ENCODE measurements at regions not wholly inside any gene's neighbourhood (a gene's known extent, or its start where the extent isn't known, plus 50 kb on each side); places are given as distances from the start of the nearest gene placed in this dataset.
"Not testable (repeated sequence)": the region's sequence is repeated elsewhere in the genome, so short reads cannot be mapped to it uniquely, and the experiment has no call there.

DNA sequence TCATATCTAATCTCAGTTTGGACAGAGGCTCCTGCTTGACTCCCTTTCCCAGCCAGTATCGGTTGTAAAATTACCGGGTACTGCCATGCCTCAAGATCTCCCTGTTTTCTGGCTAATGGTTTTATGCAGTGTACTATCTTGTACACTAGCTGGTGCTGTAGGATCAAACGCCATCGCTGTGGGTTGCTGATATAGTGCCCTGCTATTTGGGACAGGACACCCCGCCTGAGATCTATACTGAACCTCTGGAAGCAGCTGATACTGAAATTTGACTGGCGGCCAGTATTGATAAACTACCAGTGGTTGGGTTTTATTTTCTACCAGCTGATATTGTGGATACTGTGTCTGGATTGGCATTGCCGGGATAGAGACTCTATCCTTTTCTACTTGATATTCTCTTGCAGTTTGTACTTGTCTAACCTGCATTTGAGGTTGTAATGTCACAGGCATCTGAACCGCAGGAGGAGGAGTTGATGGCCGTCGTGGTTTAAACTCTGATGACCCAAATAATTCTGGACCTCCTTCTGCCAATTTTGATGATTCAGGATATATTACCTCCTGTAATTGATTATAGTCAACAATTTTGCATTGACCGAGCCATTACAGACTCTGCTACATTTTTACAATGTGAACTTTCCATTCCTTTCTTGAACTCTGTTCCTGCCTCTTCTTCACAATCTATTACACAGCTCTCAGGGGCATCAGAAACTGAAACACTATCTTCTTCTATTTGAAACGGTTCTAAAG, 112.5 kb upstream of the LARP1 start:
- H3K36me3 ChIP-seq = no peaks in the 10 kb centered on the region
- WGBS, 2 donors = 38 to 56% methylated on average over 12 of the region's 12 CpGs
- H3K27ac ChIP-seq = no peak overlapping the region
- H3K9me3 ChIP-seq = peaks cover 0 to 4% (median 0%) of the 10 kb centered on the region in 3 donors
- peaks cover 4 to 11% (median 8%) of the 10 kb centered on the region in 3 donors for H3K4me1 ChIP-seq
- peaks cover 0 to 11% (median 0%) of the 10 kb centered on the region in 4 donors for H3K27me3 ChIP-seq
- TF ChIP-seq, protein P1, sequence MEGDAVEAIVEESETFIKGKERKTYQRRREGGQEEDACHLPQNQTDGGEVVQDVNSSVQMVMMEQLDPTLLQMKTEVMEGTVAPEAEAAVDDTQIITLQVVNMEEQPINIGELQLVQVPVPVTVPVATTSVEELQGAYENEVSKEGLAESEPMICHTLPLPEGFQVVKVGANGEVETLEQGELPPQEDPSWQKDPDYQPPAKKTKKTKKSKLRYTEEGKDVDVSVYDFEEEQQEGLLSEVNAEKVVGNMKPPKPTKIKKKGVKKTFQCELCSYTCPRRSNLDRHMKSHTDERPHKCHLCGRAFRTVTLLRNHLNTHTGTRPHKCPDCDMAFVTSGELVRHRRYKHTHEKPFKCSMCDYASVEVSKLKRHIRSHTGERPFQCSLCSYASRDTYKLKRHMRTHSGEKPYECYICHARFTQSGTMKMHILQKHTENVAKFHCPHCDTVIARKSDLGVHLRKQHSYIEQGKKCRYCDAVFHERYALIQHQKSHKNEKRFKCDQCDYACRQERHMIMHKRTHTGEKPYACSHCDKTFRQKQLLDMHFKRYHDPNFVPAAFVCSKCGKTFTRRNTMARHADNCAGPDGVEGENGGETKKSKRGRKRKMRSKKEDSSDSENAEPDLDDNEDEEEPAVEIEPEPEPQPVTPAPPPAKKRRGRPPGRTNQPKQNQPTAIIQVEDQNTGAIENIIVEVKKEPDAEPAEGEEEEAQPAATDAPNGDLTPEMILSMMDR (IDR thresholded peaks at IDR 0.05) = peak in 5 of 6 experiments; percentile 17 to 77 (median 36)
- TF ChIP-seq POLR2A (IDR thresholded peaks at IDR 0.05) = no peak
- no peak for DNase-seq
- H3K4me3 ChIP-seq = no peak overlapping the region
- intact Hi-C loops (cut with DNase I) = no loop called here

DNA sequence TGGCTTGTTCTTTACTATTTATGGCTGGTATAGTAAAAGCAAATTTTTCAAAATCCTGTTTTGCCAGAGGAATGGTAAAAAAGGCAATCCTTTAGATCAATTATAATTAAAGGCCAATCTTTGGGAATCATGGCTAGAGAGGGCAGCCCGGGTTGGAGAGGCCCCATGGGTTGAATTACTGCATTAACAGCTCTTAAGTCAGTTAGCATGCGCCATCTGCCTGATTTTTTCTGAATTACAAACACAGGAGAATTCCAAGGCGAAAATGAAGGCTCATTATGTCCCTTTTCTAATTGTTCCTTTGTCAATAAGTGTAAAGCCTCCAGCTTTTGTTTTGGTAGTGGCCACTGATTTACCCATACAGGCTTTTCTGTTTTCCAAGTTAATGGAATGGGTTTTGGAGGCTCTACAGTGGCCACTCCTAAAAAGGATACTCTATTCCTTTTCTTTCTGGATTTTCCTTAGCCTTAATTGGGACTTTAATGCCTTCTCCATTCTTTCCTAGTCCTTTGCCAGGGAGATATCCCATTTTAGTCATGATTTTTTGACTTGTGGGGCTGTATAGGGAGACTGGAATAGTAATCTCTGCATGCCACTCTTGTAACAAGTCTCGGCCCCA, 114.9 kb upstream of the LARP1 start:
- H3K27me3 ChIP-seq; H3K36me3 ChIP-seq; intact Hi-C loops (cut with DNase I); H3K4me3 ChIP-seq; H3K9me3 ChIP-seq; DNase-seq; H3K27ac ChIP-seq; H3K4me1 ChIP-seq: not testable (repeated sequence)
- WGBS, 2 donors = 14 to 42% methylated on average over 3 to 4 of the region's 4 CpGs
- TF ChIP-seq, protein P1 (IDR thresholded peaks at IDR 0.05) = peak; percentile 19 to 67 (median 54)

DNA sequence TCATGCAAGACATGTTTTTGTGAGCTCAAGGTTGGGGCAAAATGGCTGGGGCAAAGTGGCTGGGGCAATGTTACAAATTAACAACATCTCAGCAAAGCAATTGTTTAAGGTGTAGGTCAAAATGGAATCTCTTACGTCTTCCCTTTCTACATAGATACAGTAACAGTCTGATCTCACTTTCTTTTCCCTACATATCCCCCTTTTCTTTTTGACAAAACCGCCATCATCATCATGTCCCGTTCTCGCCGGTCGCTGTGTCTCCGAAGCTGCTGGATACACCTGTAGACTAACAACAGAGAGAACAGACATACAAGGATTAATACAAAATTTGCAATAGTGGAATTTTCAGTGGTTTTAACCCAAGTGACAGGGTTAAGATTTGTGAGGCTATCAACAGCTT, 118.4 kb upstream of the LARP1 start:
- intact Hi-C loops (cut with DNase I); H3K4me3 ChIP-seq; H3K36me3 ChIP-seq; H3K4me1 ChIP-seq; DNase-seq; H3K9me3 ChIP-seq; H3K27me3 ChIP-seq; H3K27ac ChIP-seq: not testable (repeated sequence)
- WGBS, 2 donors = 90 to 98% methylated on average over 7 of the region's 7 CpGs

DNA sequence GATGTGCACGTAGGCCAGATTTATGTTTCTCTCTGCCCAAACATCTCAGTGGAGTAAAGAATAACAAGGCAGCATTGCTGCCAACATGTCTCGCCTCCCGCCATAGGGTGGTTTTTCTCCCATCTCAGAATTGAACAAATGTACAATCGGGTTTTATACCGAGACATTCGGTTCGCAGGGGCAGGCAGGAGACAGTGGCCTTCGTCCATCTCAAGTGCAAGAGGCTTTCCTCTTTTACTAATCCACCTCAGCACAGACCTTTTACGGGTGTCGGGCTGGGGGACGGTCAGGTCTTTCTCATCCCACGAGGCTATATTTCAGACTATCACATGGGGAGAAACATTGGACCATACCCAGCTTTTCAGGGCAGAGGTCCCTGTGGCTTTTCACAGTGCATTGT, 118.9 kb upstream of the LARP1 start:
- H3K9me3 ChIP-seq; DNase-seq; H3K4me3 ChIP-seq; H3K27ac ChIP-seq; H3K36me3 ChIP-seq; intact Hi-C loops (cut with DNase I); H3K27me3 ChIP-seq; H3K4me1 ChIP-seq: not testable (repeated sequence)
- WGBS, 2 donors = 83 to 87% methylated on average over 12 of the region's 12 CpGs

DNA sequence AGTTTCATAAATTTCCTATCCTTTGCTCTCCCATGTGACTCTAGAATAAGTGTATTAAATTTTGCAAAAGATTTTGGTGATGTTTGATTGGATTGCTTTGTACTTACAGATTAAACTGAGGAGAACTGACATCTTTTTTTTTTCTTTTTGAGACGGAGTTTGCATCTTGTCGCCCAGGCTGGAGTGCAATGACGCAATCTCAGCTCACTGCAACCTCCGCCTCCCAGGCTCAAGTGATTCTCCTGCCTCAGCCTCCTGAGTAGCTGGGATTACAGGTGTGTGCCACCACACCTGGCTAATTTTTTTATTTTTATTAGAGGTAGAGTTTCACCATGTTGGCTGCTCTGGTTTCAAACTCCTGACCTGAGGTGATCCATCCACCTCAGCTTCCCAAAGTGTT, 121.4 kb upstream of the LARP1 start:
- H3K4me1 ChIP-seq; H3K36me3 ChIP-seq; DNase-seq; H3K27me3 ChIP-seq; intact Hi-C loops (cut with DNase I); H3K27ac ChIP-seq; H3K9me3 ChIP-seq; H3K4me3 ChIP-seq: not testable (repeated sequence)
- WGBS, 2 donors = 75 to 82% methylated on average over 4 of the region's 4 CpGs

DNA sequence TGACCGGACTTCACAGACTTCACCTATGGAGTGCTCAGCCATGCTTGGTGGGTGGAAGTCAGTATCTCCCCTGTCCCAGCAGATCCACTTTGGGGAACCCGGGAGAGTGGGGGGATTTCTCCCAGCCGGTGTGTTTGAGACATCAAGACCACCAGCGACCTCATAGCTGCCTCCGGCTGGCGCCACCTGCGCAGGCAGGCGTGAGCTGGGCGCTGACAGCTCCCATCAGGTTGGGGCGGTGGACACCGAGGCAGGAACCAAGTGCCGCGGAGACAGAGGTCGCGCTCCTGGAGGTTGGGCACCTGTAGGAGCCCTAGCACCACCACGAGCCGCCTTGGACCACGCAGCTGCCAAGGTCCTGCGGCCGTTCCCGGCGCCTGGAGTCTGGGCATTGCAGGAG, 124.0 kb upstream of the LARP1 start:
- 91% methylated on average over 11 to 15 of the region's 22 CpGs for WGBS, 2 donors
- intact Hi-C loops (cut with DNase I) = no loop called here
- H3K36me3 ChIP-seq = no peaks in the 10 kb centered on the region
- no peak overlapping the region for H3K4me3 ChIP-seq
- no peaks in the 10 kb centered on the region for H3K9me3 ChIP-seq
- no peaks in the 10 kb centered on the region for H3K27me3 ChIP-seq
- H3K27ac ChIP-seq = no peak overlapping the region
- H3K4me1 ChIP-seq = no peaks in the 10 kb centered on the region
- TF ChIP-seq, protein P1 (IDR thresholded peaks at IDR 0.05) = no peak
- no peak for TF ChIP-seq POLR2A (IDR thresholded peaks at IDR 0.05)
- DNase-seq = no peak

Data from esophagus squamous epithelium (tissue), 5 donors.